Activated naive CD4-positive, alpha-beta T cell treated with anti-CD3 and anti-CD28 coated beads, Interleukin-2, amount 50 U/mL, for 16 hours (primary cell): ENCODE measurements at regions not wholly inside any gene's neighbourhood (a gene's known extent, or its start where the extent isn't known, plus 50 kb on each side); places are given as distances from the start of the nearest gene placed in this dataset.
"Not testable (repeated sequence)": the region's sequence is repeated elsewhere in the genome, so short reads cannot be mapped to it uniquely, and the experiment has no call there.

Experiments used
- DNase-seq: peaks from one replicate; pipeline ENCODE4 v3.0.0-alpha.2; 2020

DNA sequence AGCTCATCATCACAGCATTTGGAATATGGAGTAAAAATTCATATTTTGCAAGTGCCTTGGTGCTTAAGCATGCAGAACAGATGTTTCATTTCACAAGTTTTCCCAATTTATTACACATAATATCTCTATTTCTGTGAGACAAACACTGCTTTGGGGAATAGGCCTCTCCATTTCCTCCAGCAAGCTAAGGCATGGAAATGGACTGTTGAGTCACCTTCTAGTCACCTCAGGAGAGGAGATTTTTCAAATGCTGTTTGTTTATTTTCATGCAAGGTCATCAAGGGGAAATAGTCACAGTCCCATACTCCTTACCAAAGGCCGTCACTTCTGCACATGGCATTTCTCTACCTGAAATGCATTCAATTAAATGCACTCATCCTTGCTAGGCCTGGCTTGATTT, 57.4 kb upstream of the NUTM2D start:
- DNase-seq = not testable (repeated sequence)

DNA sequence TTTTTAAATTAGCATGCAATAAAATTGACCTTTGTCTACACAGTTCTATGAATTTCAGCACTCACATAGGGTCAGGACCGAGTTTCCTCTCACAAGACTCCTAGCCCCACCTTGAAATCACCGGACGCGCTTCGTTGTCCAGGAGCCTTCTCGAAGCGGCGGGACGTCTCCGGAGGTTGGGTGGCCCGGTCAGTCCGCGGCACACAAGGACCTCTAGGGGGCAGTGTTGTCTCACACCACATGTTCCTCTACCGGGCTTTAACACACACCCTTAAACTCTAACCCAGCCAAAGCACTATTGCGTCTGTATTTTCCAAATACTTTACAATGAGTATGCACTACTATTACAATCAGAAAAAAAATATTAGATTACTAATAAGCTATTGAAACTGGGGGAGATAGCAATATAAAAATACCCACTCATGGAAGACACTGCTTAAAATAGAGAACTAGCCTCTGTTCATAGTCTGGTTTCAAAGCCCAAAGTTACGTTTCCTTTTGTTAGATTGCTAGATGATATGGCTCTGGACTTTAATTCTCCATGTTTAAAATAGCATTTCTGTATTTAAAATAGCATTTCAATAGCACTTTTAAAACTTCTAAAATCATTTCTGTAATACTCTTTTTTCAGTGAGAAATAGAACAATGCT, 56.0 kb upstream of the NUTM2D start:
- peak; percentile 18 for DNase-seq

DNA sequence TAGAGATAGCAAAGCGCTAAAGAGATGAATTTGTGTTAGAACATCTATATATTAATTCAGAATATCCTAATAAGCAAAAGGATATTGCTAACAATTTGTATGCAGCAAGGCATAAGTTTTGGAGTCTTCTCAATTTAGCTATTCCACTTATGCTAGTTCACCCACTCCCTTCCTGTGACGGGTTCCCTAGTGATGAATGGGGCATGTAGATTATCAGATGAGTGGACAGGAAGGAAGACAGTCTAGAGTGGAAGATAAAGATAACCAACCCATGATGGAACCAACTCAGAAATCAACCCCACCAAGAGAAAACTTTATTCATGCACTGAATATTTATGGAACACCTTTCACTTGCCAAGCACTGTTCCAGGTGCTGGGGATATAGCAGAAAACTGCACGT, 55.4 kb upstream of the NUTM2D start:
- DNase-seq = not testable (repeated sequence)

- not testable (repeated sequence) for DNase-seq
Measured at GRCh38 chr10:87303707-87304106, 53.8 kb upstream of the NUTM2D start.

- DNase-seq = not testable (repeated sequence)
Measured at GRCh38 chr10:87306681-87307080, 50.9 kb upstream of the NUTM2D start.
